ENCODE measurements at regions not wholly inside any gene's neighbourhood (a gene's known extent, or its start where the extent isn't known, plus 50 kb on each side); places are given as distances from the start of the nearest gene placed in this dataset.

DNA sequence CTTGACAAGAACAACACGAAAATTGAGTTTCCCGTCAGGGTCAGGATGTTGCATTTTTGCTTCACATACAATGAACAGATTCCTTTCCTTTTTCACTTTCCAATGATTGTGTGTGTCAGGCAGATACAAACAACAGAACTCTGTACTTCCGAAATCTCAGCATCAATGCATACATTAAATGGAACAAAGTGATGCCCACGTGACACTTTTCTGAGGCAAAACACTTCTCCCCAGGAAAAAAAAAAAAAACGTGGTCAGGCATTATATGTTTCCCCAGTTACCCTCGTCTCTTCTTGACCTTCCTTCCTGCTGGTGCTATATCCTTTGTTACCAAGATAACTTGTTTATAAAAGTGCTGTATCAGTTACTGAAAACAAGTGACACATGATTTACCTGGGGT is 181.8 kb downstream of the ZNF281 start:
- Histone ChIP-seq H3K4me1 (ENCODE audit: control insufficient read depth, insufficient read depth, low read length) (peaks cover 27% of the 10 kb centered on the region), H3K36me3 (ENCODE audit: control insufficient read depth, insufficient read depth, low read length, severe bottlenecking) (no peaks in the 10 kb centered on the region), H3K4me3 (ENCODE audit: low read length) (no peak overlapping the region), H3K27me3 (replicated peaks; ENCODE audit: control insufficient read depth, insufficient read depth, low read length) (no peaks in the 10 kb centered on the region), H3K9me3 (ENCODE audit: control insufficient read depth, low read length) (no peaks in the 10 kb centered on the region), H3K9ac (ENCODE audit: low read length) (no peak overlapping the region)
- DNase-seq (ENCODE audit: low read depth), result no peak

Measured in adipocyte (in vitro differentiated cells).